ENCODE measurements at regions not wholly inside any gene's neighbourhood (a gene's known extent, or its start where the extent isn't known, plus 50 kb on each side); places are given as distances from the start of the nearest gene placed in this dataset.

DNA sequence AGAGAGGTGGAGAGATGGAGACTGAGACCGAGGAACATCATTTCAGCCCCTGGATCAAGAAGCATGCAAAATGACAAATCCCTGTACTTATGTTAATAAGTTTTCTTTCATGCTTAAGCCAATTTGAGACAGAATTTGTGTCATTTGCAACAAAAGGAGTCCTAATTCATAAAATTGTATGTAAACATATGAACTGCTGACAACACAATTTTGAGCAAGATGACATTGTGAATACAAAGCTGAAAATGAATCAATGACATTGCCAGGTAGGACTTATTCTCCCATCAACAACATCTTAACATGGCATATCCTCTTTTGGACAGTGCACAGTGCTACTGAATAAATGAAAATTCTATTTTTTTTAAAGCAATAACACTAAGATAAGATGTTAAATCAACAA is 264.0 kb downstream of the WDR11 start:
- intact Hi-C loops (cut with DNase I; ENCODE audit: low total_unique reads): no loop called here
- WGBS, 5 donors: 87 to 97% (median 91%) methylated on average over 1 of the region's 1 CpG
- H3K4me1 ChIP-seq: no peaks in the 10 kb centered on the region
- H3K27me3 ChIP-seq: no peaks in the 10 kb centered on the region
- no peak overlapping the region for H3K4me3 ChIP-seq
- H3K36me3 ChIP-seq: no peaks in the 10 kb centered on the region
- peaks cover 0 to 15% (median 6%) of the 10 kb centered on the region in 4 donors for H3K9me3 ChIP-seq
- DNase-seq: no peak
- TF ChIP-seq POLR2A (IDR thresholded peaks at IDR 0.05) (no peak), POLR2AphosphoS5 (IDR thresholded peaks at IDR 0.05) (no peak), EP300 (IDR thresholded peaks at IDR 0.05) (no peak)
- TF ChIP-seq, protein P1, sequence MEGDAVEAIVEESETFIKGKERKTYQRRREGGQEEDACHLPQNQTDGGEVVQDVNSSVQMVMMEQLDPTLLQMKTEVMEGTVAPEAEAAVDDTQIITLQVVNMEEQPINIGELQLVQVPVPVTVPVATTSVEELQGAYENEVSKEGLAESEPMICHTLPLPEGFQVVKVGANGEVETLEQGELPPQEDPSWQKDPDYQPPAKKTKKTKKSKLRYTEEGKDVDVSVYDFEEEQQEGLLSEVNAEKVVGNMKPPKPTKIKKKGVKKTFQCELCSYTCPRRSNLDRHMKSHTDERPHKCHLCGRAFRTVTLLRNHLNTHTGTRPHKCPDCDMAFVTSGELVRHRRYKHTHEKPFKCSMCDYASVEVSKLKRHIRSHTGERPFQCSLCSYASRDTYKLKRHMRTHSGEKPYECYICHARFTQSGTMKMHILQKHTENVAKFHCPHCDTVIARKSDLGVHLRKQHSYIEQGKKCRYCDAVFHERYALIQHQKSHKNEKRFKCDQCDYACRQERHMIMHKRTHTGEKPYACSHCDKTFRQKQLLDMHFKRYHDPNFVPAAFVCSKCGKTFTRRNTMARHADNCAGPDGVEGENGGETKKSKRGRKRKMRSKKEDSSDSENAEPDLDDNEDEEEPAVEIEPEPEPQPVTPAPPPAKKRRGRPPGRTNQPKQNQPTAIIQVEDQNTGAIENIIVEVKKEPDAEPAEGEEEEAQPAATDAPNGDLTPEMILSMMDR (IDR thresholded peaks at IDR 0.05): no peak
- no peak overlapping the region for H3K27ac ChIP-seq

DNA sequence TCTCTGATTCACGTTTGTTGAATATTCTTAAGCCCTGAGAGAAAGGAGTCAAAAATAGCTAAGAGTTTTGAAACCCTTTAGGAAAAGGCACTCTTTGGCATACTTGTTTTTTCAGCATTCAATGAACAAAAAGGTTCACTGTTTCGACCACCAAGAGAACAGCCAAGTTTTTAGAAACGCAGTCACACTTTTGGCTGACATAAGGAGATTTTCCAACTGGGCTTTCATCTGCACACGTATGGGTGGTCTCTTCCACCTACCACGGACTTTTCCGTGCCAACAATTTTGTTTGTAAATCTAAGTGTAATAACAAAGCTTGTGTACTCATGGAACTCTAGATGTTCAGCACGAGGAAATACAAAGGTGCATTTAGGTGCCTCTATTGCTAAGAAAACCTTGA is 270.3 kb downstream of the WDR11 start:
- TF ChIP-seq POLR2AphosphoS5 (IDR thresholded peaks at IDR 0.05) (no peak), POLR2A (IDR thresholded peaks at IDR 0.05) (no peak), EP300 (IDR thresholded peaks at IDR 0.05) (no peak)
- TF ChIP-seq, protein P1 (IDR thresholded peaks at IDR 0.05): no peak
- WGBS, 5 donors: 67 to 82% (median 78%) methylated on average over 7 of the region's 7 CpGs
- Histone ChIP-seq H3K4me3 (no peak overlapping the region), H3K36me3 (no peaks in the 10 kb centered on the region), H3K27me3 (no peaks in the 10 kb centered on the region), H3K4me1 (no peaks in the 10 kb centered on the region), H3K9me3 (peaks cover 0 to 7% (median 2%) of the 10 kb centered on the region in 4 donors), H3K27ac (no peak overlapping the region)
- intact Hi-C loops (cut with DNase I; ENCODE audit: low total_unique reads): no loop called here
- no peak for DNase-seq

DNA sequence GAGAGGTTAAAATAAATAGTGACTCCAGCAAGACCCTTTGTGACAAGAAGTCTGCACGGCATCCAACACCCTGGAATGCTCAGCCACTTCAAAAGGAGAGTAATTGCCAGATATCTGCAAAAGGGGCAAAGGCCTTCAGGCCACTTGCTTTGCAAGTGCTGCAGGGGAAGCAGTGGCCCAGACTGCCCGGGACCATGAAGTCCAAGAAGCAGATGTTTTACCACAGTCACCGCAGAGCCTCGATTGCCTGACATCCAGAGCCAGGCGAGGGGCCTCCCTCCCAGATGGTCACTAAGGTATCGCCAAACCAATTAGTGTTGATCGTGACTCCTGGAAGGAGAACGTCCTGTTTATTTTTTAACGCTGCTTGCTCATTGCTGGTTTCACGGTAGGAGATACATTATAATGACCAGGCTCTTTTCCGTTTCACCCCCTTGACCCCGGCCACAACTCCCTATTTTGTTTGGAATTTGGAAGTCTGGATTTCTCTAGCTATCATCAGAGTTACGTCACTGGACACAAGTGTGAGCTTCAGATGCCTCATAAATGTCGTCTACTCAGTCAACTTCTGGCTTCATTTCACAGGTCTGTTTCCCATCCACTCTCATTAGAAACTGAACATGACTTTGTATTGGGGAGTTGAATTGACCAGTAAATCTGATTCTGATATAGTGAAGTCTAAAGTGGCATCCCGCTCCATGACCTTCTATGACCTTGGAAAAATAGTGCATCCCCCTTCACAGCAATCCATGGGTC is 276.2 kb downstream of the WDR11 start:
- no peaks in the 10 kb centered on the region for H3K27me3 ChIP-seq
- peaks cover 0 to 6% (median 0%) of the 10 kb centered on the region in 4 donors for H3K4me1 ChIP-seq
- no peaks in the 10 kb centered on the region for H3K9me3 ChIP-seq
- no peak overlapping the region for H3K4me3 ChIP-seq
- no peaks in the 10 kb centered on the region for H3K36me3 ChIP-seq
- intact Hi-C loops (cut with DNase I; ENCODE audit: low total_unique reads): no loop called here
- WGBS, 5 donors: 71 to 81% (median 78%) methylated on average over 14 to 15 of the region's 15 CpGs
- H3K27ac ChIP-seq: no peak overlapping the region
- DNase-seq: peak in 1 of 2 donors; percentile 8
- TF ChIP-seq POLR2A (IDR thresholded peaks at IDR 0.05) (no peak), POLR2AphosphoS5 (IDR thresholded peaks at IDR 0.05) (no peak), EP300 (IDR thresholded peaks at IDR 0.05) (no peak)
- TF ChIP-seq, protein P1 (IDR thresholded peaks at IDR 0.05): no peak

DNA sequence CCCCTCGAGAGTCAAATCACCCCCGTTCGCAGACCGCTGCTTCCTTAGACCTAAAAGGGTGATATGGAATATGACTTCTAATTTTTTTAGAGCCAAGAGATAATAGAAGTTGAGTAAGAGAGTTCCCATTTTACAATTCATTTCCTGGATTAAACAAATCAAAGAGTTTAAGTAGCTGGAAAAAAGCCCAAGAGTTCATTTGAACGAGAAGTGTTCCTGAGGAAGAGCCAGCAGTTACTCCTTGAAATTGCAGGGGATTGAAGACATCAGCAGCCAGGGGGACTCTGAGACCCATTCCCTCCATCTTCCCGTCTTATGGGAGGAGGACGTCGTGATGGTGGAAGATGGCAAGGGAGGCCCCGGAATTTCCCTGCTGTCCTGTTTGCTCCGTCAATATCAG is 277.0 kb downstream of the WDR11 start:
- Histone ChIP-seq H3K4me1 (peaks cover 0 to 6% (median 0%) of the 10 kb centered on the region in 4 donors), H3K9me3 (no peaks in the 10 kb centered on the region), H3K27ac (no peak overlapping the region), H3K36me3 (no peaks in the 10 kb centered on the region), H3K4me3 (no peak overlapping the region), H3K27me3 (no peaks in the 10 kb centered on the region)
- WGBS, 5 donors: 46 to 61% (median 54%) methylated on average over 10 of the region's 10 CpGs
- TF ChIP-seq, protein P1 (IDR thresholded peaks at IDR 0.05): no peak
- TF ChIP-seq EP300 (IDR thresholded peaks at IDR 0.05) (no peak), POLR2A (IDR thresholded peaks at IDR 0.05) (no peak), POLR2AphosphoS5 (IDR thresholded peaks at IDR 0.05) (no peak)
- peak in 1 of 2 donors; percentile 34 for DNase-seq
- intact Hi-C loops (cut with DNase I; ENCODE audit: low total_unique reads): no loop called here

All from stomach (tissue), 8 donors.